Ovary (tissue), 3 donors: ENCODE measurements at regions not wholly inside any gene's neighbourhood (a gene's known extent, or its start where the extent isn't known, plus 50 kb on each side); places are given as distances from the start of the nearest gene placed in this dataset.

Experiments used
- EP300 ChIP-seq: sonication (generic); formaldehyde crosslinking; IDR thresholded peaks from one replicate; pipeline ENCODE4 v1.6.1; 2017; ENCODE audit warnings: antibody characterized with exemption
- POLR2A ChIP-seq: fragments of 450-650 bp; IDR thresholded peaks from one replicate; pipeline ENCODE4 v1.6.1; 2017; ENCODE audit warnings: antibody characterized with exemption, mild to moderate bottlenecking, moderate library complexity
- TF ChIP-seq, protein P1 (sequence below), 3 donors: fragments of 450-650 bp in 2 of 3; fragments of 200-600 bp in 1 of 3; IDR thresholded peaks; one replicate each; pipeline versions ENCODE4 v1.5.1 to v1.8.0; 2016 to 2022; ENCODE audit warnings: antibody characterized with exemption in 3 of 3, mild to moderate bottlenecking in 1 of 3
- donor health status: DM: no; HTN: no; CAD: no.

DNA sequence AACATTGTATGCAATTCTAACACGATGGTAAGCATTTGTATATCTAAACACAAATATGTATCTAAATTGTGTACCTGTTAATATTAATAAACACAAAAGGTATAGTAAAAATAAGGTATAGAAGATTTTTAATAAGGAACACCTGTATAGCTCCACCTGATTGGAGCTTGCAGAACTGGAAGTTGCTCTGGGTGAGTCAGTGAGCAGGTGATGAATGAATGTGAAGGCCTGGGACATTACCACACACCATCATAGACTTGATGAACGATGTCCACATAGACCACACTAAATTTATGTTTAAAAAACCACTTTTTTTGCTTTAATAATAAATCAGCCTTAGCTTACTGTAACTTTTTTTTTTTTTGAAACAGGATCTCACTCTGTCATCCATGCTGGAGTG is 97.6 kb upstream of the CLMP start:
- TF ChIP-seq, protein P1, sequence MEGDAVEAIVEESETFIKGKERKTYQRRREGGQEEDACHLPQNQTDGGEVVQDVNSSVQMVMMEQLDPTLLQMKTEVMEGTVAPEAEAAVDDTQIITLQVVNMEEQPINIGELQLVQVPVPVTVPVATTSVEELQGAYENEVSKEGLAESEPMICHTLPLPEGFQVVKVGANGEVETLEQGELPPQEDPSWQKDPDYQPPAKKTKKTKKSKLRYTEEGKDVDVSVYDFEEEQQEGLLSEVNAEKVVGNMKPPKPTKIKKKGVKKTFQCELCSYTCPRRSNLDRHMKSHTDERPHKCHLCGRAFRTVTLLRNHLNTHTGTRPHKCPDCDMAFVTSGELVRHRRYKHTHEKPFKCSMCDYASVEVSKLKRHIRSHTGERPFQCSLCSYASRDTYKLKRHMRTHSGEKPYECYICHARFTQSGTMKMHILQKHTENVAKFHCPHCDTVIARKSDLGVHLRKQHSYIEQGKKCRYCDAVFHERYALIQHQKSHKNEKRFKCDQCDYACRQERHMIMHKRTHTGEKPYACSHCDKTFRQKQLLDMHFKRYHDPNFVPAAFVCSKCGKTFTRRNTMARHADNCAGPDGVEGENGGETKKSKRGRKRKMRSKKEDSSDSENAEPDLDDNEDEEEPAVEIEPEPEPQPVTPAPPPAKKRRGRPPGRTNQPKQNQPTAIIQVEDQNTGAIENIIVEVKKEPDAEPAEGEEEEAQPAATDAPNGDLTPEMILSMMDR (IDR thresholded peaks at IDR 0.05): no peak
- TF ChIP-seq EP300 (no peak), POLR2A (no peak)
